Mammary epithelial cell (primary cell): ENCODE measurements at regions not wholly inside any gene's neighbourhood (a gene's known extent, or its start where the extent isn't known, plus 50 kb on each side); places are given as distances from the start of the nearest gene placed in this dataset.

Experiments used
- EZH2 ChIP-seq: IDR thresholded peaks from 2 replicates; pipeline ENCODE4 v1.6.1; 2012; ENCODE audit warnings: low read length, inconsistent platforms, borderline replicate concordance
- TF ChIP-seq, protein P1 (sequence below), 2 donors: IDR thresholded peaks in 1 of 2; conservative IDR thresholded peaks in 1 of 2; 2 replicates each; pipeline ENCODE4 v1.5.1; 2011 to 2012; ENCODE audit warnings: inconsistent platforms in 2 of 2, low read length in 2 of 2, mild to moderate bottlenecking in 2 of 2, control low read depth in 1 of 2, low read depth in 1 of 2; ENCODE audit not compliant: insufficient read depth in 1 of 2; ENCODE audit errors: extremely low read depth in 1 of 2

DNA sequence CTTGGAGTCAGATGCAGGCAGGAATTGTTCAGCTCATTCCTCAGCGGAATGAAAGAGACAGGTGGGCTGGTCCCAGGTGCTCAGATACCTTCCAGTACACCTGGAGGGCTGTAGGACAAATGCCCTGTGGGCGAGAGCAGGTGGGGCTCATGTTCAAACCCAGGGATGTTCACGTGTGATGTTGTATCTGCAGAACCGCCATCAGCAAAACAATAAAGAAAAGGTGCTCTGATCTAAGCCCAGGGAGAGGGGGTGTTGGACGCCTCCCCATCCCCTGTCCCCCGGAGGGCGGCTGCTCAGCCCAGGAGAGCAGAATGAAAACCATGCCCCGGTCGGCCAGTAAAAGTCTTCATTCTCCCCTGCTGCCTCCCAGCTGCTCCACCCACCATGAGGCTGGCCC is 197.4 kb downstream of the HAUS1 start:
- TF ChIP-seq, protein P1, sequence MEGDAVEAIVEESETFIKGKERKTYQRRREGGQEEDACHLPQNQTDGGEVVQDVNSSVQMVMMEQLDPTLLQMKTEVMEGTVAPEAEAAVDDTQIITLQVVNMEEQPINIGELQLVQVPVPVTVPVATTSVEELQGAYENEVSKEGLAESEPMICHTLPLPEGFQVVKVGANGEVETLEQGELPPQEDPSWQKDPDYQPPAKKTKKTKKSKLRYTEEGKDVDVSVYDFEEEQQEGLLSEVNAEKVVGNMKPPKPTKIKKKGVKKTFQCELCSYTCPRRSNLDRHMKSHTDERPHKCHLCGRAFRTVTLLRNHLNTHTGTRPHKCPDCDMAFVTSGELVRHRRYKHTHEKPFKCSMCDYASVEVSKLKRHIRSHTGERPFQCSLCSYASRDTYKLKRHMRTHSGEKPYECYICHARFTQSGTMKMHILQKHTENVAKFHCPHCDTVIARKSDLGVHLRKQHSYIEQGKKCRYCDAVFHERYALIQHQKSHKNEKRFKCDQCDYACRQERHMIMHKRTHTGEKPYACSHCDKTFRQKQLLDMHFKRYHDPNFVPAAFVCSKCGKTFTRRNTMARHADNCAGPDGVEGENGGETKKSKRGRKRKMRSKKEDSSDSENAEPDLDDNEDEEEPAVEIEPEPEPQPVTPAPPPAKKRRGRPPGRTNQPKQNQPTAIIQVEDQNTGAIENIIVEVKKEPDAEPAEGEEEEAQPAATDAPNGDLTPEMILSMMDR (conservative IDR thresholded peaks at IDR 0.05 in 1 of 2, IDR thresholded peaks at IDR 0.05 in 1 of 2; ENCODE audit: extremely low read depth in 1 of 2, insufficient read depth in 1 of 2, low read depth in 1 of 2, low read length in 2 of 2), result no peak
- no peak for TF ChIP-seq EZH2
